ENCODE measurements at regions not wholly inside any gene's neighbourhood (a gene's known extent, or its start where the extent isn't known, plus 50 kb on each side); places are given as distances from the start of the nearest gene placed in this dataset.

DNA sequence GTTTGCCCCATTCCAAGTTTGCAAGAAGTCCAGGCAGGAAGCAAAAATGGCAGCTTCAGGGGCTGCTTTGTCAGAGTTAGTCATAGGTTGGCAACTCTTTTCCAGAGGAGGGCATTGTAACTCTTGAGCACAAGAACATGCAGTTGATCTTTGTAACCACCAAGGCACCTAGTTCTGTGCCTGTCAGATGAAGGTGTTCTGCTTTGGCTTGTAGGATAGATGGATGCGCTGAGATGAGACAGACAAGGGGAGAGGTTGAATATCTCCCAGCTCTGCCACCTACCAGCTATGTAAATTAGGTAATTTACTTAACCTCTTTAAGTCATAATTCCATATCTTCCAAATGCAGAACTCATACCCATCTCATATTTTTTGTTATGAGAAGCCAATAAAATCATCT lies 89.3 kb downstream of the ZNF648 start:
- TF ChIP-seq, protein P1, sequence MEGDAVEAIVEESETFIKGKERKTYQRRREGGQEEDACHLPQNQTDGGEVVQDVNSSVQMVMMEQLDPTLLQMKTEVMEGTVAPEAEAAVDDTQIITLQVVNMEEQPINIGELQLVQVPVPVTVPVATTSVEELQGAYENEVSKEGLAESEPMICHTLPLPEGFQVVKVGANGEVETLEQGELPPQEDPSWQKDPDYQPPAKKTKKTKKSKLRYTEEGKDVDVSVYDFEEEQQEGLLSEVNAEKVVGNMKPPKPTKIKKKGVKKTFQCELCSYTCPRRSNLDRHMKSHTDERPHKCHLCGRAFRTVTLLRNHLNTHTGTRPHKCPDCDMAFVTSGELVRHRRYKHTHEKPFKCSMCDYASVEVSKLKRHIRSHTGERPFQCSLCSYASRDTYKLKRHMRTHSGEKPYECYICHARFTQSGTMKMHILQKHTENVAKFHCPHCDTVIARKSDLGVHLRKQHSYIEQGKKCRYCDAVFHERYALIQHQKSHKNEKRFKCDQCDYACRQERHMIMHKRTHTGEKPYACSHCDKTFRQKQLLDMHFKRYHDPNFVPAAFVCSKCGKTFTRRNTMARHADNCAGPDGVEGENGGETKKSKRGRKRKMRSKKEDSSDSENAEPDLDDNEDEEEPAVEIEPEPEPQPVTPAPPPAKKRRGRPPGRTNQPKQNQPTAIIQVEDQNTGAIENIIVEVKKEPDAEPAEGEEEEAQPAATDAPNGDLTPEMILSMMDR (IDR thresholded peaks at IDR 0.05): no peak
- TF ChIP-seq POLR2A (IDR thresholded peaks at IDR 0.05): no peak

Data from right lobe of liver (tissue), 4 donors.